CD14-positive monocyte (primary cell): ENCODE measurements at regions not wholly inside any gene's neighbourhood (a gene's known extent, or its start where the extent isn't known, plus 50 kb on each side); places are given as distances from the start of the nearest gene placed in this dataset.

ENCODE experiments used
- DNase-seq, 3 donors: peaks; one replicate each; pipeline ENCODE4 v3.0.0-alpha.2; 2011 to 2022
- H2AFZ ChIP-seq: 2 replicates; pipeline ENCODE4 v1.6.0; 2012; ENCODE audit warnings: mild to moderate bottlenecking, low read depth, low read length, inconsistent platforms; ENCODE audit not compliant: insufficient read depth, poor library complexity, severe bottlenecking
- H3K27ac ChIP-seq, 2 donors: 1 replicate in 1 of 2; 2 replicates in 1 of 2; pipeline ENCODE4 v1.5.1; 2012 to 2013; ENCODE audit warnings: low read length in 2 of 2, control low read depth in 1 of 2, inconsistent platforms in 1 of 2, low read depth in 1 of 2, mild to moderate bottlenecking in 1 of 2
- H3K27me3 ChIP-seq, 2 donors: one replicate each; pipeline versions ENCODE4 v1.6.0 to v1.6.1; 2011 to 2013; ENCODE audit warnings: low read length in 2 of 2; ENCODE audit not compliant: control insufficient read depth in 2 of 2, insufficient read depth in 2 of 2
- H3K36me3 ChIP-seq, 2 donors: replicated peaks in 1 of 2; 1 replicate in 1 of 2; 2 replicates in 1 of 2; pipeline versions ENCODE4 v1.5.1 to v1.6.1; 2012 to 2013; ENCODE audit warnings: low read length in 2 of 2, control low read depth in 1 of 2, inconsistent platforms in 1 of 2, mild to moderate bottlenecking in 1 of 2; ENCODE audit not compliant: insufficient read depth in 2 of 2, control insufficient read depth in 1 of 2
- H3K4me1 ChIP-seq, 2 donors: 1 replicate in 1 of 2; 2 replicates in 1 of 2; pipeline versions ENCODE4 v1.5.1 to v1.6.1; 2012 to 2013; ENCODE audit warnings: low read length in 2 of 2, control low read depth in 1 of 2, inconsistent platforms in 1 of 2, mild to moderate bottlenecking in 1 of 2, moderate library complexity in 1 of 2; ENCODE audit not compliant: insufficient read depth in 2 of 2, control insufficient read depth in 1 of 2
- H3K4me2 ChIP-seq: replicated peaks from 2 replicates; pipeline ENCODE3; 2012; ENCODE audit warnings: low read length, moderate library complexity, mild to moderate bottlenecking; ENCODE audit not compliant: poor library complexity, severe bottlenecking; ENCODE audit errors: extremely low read depth
- H3K4me3 ChIP-seq, 3 experiments: fragments of 200-600 bp in 1 of 3; sonication (generic) in 1 of 3; replicated peaks in 1 of 3; 1 replicate in 2 of 3; 2 replicates in 1 of 3; pipeline ENCODE4 v1.5.1; 2011 to 2013; ENCODE audit warnings: low read length in 3 of 3, mild to moderate bottlenecking in 3 of 3, control low read depth in 2 of 3, low read depth in 2 of 3, inconsistent platforms in 1 of 3, moderate library complexity in 1 of 3
- H3K79me2 ChIP-seq: 2 replicates; pipeline ENCODE4 v1.6.0; 2012; ENCODE audit warnings: mild to moderate bottlenecking, control low read depth, inconsistent platforms, low read length, moderate library complexity; ENCODE audit not compliant: insufficient read depth
- H3K9ac ChIP-seq: 2 replicates; pipeline ENCODE4 v1.6.0; 2017; ENCODE audit warnings: low read length, mild to moderate bottlenecking; ENCODE audit not compliant: insufficient read depth, poor library complexity, severe bottlenecking
- H3K9me3 ChIP-seq, 2 donors: replicated peaks in 1 of 2; 1 replicate in 1 of 2; 2 replicates in 1 of 2; pipeline versions ENCODE4 v1.5.1 to v1.6.1; 2012 to 2013; ENCODE audit warnings: low read length in 2 of 2, control low read depth in 1 of 2; ENCODE audit not compliant: control insufficient read depth in 1 of 2, insufficient read depth in 1 of 2
- H4K20me1 ChIP-seq: 2 replicates; pipeline ENCODE4 v1.6.0; 2012; ENCODE audit warnings: mild to moderate bottlenecking, low read length, control low read depth, moderate library complexity; ENCODE audit not compliant: insufficient read depth
- H3K27ac Mint-ChIP-seq, 7 donors: one replicate each; pipeline ENCODE4 v1.8.0; 2020; ENCODE audit warnings: mild to moderate bottlenecking in 7 of 7, mixed read lengths in 7 of 7, moderate library complexity in 6 of 7, inconsistent platforms in 2 of 7
- H3K27me3 Mint-ChIP-seq, 3 donors: one replicate each; pipeline ENCODE4 v1.8.0; 2021 to 2022; ENCODE audit warnings: low read depth in 3 of 3, mild to moderate bottlenecking in 3 of 3, mixed read lengths in 3 of 3, moderate library complexity in 3 of 3, inconsistent platforms in 1 of 3
- H3K36me3 Mint-ChIP-seq, 2 donors: one replicate each; pipeline ENCODE4 v1.8.0; 2020; ENCODE audit warnings: mixed read lengths in 2 of 2, inconsistent platforms in 1 of 2, mild to moderate bottlenecking in 1 of 2
- H3K4me1 Mint-ChIP-seq: one replicate; pipeline ENCODE4 v1.8.0; 2020; ENCODE audit warnings: mild to moderate bottlenecking, mixed read lengths
- H3K4me3 Mint-ChIP-seq, 2 donors: one replicate each; pipeline ENCODE4 v1.8.0; 2020; ENCODE audit warnings: mild to moderate bottlenecking in 2 of 2, mixed read lengths in 2 of 2, moderate library complexity in 1 of 2
- H3K9me3 Mint-ChIP-seq, 7 donors: one replicate each; pipeline ENCODE4 v1.8.0; 2020 to 2022; ENCODE audit warnings: mixed read lengths in 7 of 7, mild to moderate bottlenecking in 6 of 7, moderate library complexity in 6 of 7, inconsistent platforms in 2 of 7
- CTCF ChIP-seq: fragments of 200-600 bp; IDR thresholded peaks from one replicate; pipeline ENCODE4 v1.8.0; 2022; ENCODE audit warnings: antibody characterized with exemption, mild to moderate bottlenecking
- WGBS: methylation state at CpG from one replicate; pipeline ENCODE4 v1.1.5; 2013; ENCODE audit warnings: missing lambda C conversion rate; ENCODE audit not compliant: insufficient coverage; 5-methylcytosine and 5-hydroxymethylcytosine counted together
- intact Hi-C, 2 donors: fragments of 100-400 bp; cut with micrococcal nuclease; formaldehyde crosslinking; loops; one replicate each; pipeline versions ENCODE4 v1.15.0 to v1.15.1; 2023

DNA sequence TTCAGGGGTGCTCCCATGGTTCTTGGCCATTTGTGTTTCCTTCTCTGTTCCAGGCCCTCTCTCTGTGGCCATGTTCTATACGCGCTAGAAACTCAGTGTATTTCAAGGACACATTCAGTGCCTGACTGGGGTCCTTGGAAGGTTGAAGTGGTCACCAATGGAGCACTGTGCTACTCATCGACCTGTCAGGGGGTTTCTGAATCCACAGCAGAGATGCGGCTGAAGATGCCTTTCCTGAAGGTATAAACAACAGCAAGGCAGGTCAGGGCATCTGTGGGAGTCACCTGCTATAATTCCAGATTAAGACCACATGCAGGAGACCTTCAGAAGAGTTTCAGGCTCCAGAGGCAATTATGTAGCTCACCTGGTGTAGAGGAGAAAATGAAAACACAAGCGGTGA is 86.8 kb upstream of the MGMT start:
- no peaks in the 10 kb centered on the region for H3K4me1 Mint-ChIP-seq
- WGBS: 100% methylated on average over 3 of the region's 5 CpGs
- H3K27ac Mint-ChIP-seq: peak overlapping the region in 1 of 7 donors; percentile 46
- no peaks in the 10 kb centered on the region for H3K9me3 ChIP-seq
- H3K9me3 Mint-ChIP-seq: peaks cover 0 to 2% (median 0%) of the 10 kb centered on the region in 7 donors
- no peak overlapping the region for H3K4me2 ChIP-seq
- H4K20me1 ChIP-seq: no peaks in the 10 kb centered on the region
- DNase-seq: no peak
- peaks cover 3 to 14% (median 12%) of the 10 kb centered on the region in 3 donors for H3K27me3 Mint-ChIP-seq
- no peaks in the 10 kb centered on the region for H3K4me1 ChIP-seq
- no peak overlapping the region for H3K4me3 Mint-ChIP-seq
- H3K36me3 ChIP-seq: no peaks in the 10 kb centered on the region
- intact Hi-C loops: no loop called here
- no peaks in the 10 kb centered on the region for H3K27me3 ChIP-seq
- H2AFZ ChIP-seq: no peak overlapping the region
- H3K9ac ChIP-seq: no peak overlapping the region
- no peak overlapping the region for H3K4me3 ChIP-seq
- no peak overlapping the region for H3K27ac ChIP-seq
- TF ChIP-seq CTCF: no peak
- H3K36me3 Mint-ChIP-seq: no peaks in the 10 kb centered on the region
- no peaks in the 10 kb centered on the region for H3K79me2 ChIP-seq

DNA sequence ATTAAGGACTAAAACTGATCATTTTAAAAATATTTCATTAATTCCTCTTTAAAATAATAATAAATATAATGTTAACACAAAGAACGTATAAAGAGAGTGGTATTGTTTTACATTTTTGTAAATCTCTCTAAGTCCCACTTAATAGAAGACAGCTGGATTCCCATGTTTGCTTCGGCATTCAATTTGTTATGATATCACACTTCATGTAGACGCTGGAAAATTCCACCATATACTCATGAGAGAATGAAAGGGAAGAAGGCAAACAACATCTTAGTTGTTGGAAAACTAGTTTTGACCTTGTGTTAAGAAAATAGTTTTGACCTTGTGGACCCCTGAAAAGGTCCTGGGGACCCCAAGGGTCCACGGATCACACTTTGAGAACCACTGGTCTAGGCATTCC is 85.3 kb upstream of the MGMT start:
- H3K4me3 Mint-ChIP-seq: no peak overlapping the region
- no peak overlapping the region for H2AFZ ChIP-seq
- H3K9me3 ChIP-seq: no peaks in the 10 kb centered on the region
- H3K4me3 ChIP-seq: no peak overlapping the region
- peaks cover 0 to 2% (median 0%) of the 10 kb centered on the region in 7 donors for H3K9me3 Mint-ChIP-seq
- no peaks in the 10 kb centered on the region for H3K27me3 ChIP-seq
- H3K27me3 Mint-ChIP-seq: peaks cover 2 to 16% (median 12%) of the 10 kb centered on the region in 3 donors
- H3K9ac ChIP-seq: no peak overlapping the region
- no peak overlapping the region for H3K27ac ChIP-seq
- no peak for TF ChIP-seq CTCF
- H3K4me1 Mint-ChIP-seq: peaks cover 4% of the 10 kb centered on the region
- DNase-seq: no peak
- H3K27ac Mint-ChIP-seq: no peak overlapping the region
- no peak overlapping the region for H3K4me2 ChIP-seq
- no peaks in the 10 kb centered on the region for H3K36me3 ChIP-seq
- H3K36me3 Mint-ChIP-seq: no peaks in the 10 kb centered on the region
- no peaks in the 10 kb centered on the region for H4K20me1 ChIP-seq
- WGBS: no CpG with 5 or more reads among the region's 4 CpGs
- H3K4me1 ChIP-seq: no peaks in the 10 kb centered on the region
- intact Hi-C loops: no loop called here
- H3K79me2 ChIP-seq: no peaks in the 10 kb centered on the region
